ENCODE measurements at regions not wholly inside any gene's neighbourhood (a gene's known extent, or its start where the extent isn't known, plus 50 kb on each side); places are given as distances from the start of the nearest gene placed in this dataset.

DNA sequence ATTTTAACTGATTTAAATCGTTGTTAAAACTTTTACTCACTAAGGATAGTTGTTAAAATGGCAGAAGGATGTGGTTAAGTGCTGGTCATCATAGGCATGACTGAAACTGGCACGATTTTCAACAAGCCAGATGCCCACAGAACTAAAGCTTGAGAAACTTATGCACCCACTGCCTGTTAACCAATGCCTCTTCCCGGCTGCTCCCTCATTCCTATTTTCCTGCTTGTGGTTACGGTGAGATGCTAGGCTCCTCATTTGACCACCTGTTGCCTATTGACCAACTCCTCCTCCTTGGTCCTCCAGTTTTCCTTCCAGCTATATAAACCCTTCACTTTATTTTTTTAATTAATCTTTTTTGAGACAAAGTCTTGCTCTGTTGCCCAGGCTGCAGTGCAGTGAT is 238.7 kb downstream of the TFCP2L1 start:
- H3K79me2 ChIP-seq (replicated peaks; ENCODE audit: insufficient read depth, low read length) = no peaks in the 10 kb centered on the region
- H3K9me2 ChIP-seq (ENCODE audit: insufficient read depth, low read length) = no peaks in the 10 kb centered on the region
- no peak overlapping the region for H3K27ac ChIP-seq (ENCODE audit: low read length)
- H3K4me3 ChIP-seq (ENCODE audit: low read length) = no peak overlapping the region
- no peaks in the 10 kb centered on the region for H3F3A ChIP-seq (ENCODE audit: insufficient read depth, low read length, poor library complexity, severe bottlenecking)
- no peaks in the 10 kb centered on the region for H3K36me3 ChIP-seq (ENCODE audit: insufficient read depth, low read length)
- H3K9ac ChIP-seq (ENCODE audit: low read length) = no peak overlapping the region
- no peaks in the 10 kb centered on the region for H3K27me3 ChIP-seq (ENCODE audit: insufficient read depth, low read depth, low read length)
- H3K9me3 ChIP-seq (ENCODE audit: low read length) = peaks cover 4% of the 10 kb centered on the region
- no peak overlapping the region for H3K4me2 ChIP-seq (ENCODE audit: low read length)
- H4K20me1 ChIP-seq (ENCODE audit: insufficient read depth) = no peaks in the 10 kb centered on the region
- TF ChIP-seq REST (IDR thresholded peaks at IDR 0.05; ENCODE audit: borderline replicate concordance) (no peak), RAD21 (conservative IDR thresholded peaks at IDR 0.05) (no peak), MXI1 (conservative IDR thresholded peaks at IDR 0.05; ENCODE audit: poor library complexity, severe bottlenecking) (no peak), POLR2AphosphoS5 (IDR thresholded peaks at IDR 0.05) (no peak), SMC3 (conservative IDR thresholded peaks at IDR 0.05; ENCODE audit: poor library complexity) (no peak), TAF1 (IDR thresholded peaks at IDR 0.05; ENCODE audit: low read depth) (no peak), EP300 (conservative IDR thresholded peaks at IDR 0.05; ENCODE audit: poor library complexity, severe bottlenecking) (no peak)
- TF ChIP-seq, protein P1, sequence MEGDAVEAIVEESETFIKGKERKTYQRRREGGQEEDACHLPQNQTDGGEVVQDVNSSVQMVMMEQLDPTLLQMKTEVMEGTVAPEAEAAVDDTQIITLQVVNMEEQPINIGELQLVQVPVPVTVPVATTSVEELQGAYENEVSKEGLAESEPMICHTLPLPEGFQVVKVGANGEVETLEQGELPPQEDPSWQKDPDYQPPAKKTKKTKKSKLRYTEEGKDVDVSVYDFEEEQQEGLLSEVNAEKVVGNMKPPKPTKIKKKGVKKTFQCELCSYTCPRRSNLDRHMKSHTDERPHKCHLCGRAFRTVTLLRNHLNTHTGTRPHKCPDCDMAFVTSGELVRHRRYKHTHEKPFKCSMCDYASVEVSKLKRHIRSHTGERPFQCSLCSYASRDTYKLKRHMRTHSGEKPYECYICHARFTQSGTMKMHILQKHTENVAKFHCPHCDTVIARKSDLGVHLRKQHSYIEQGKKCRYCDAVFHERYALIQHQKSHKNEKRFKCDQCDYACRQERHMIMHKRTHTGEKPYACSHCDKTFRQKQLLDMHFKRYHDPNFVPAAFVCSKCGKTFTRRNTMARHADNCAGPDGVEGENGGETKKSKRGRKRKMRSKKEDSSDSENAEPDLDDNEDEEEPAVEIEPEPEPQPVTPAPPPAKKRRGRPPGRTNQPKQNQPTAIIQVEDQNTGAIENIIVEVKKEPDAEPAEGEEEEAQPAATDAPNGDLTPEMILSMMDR (IDR thresholded peaks at IDR 0.05; ENCODE audit: poor library complexity, severe bottlenecking) = no peak
- no peak overlapping the region for H2AFZ ChIP-seq (ENCODE audit: low read depth, low read length)

- no peak overlapping the region for H3K9ac ChIP-seq (ENCODE audit: low read length)
- TF ChIP-seq, protein P1 (IDR thresholded peaks at IDR 0.05; ENCODE audit: poor library complexity, severe bottlenecking) = no peak
- TF ChIP-seq EP300 (conservative IDR thresholded peaks at IDR 0.05; ENCODE audit: poor library complexity, severe bottlenecking) = no peak
- no peak overlapping the region for H3K4me2 ChIP-seq (ENCODE audit: low read length)
- H4K20me1 ChIP-seq (ENCODE audit: insufficient read depth) = no peaks in the 10 kb centered on the region
- no peaks in the 10 kb centered on the region for H3K79me2 ChIP-seq (replicated peaks; ENCODE audit: insufficient read depth, low read length)
- H3K9me3 ChIP-seq (ENCODE audit: low read length) = peaks cover 4% of the 10 kb centered on the region
- H3K9me2 ChIP-seq (ENCODE audit: insufficient read depth, low read length) = no peaks in the 10 kb centered on the region
- H3K4me3 ChIP-seq (ENCODE audit: low read length) = no peak overlapping the region
- H3K27me3 ChIP-seq (ENCODE audit: insufficient read depth, low read depth, low read length) = no peaks in the 10 kb centered on the region
- no peak overlapping the region for H2AFZ ChIP-seq (ENCODE audit: low read depth, low read length)
- H3K36me3 ChIP-seq (ENCODE audit: insufficient read depth, low read length) = no peaks in the 10 kb centered on the region
- no peaks in the 10 kb centered on the region for H3F3A ChIP-seq (ENCODE audit: insufficient read depth, low read length, poor library complexity, severe bottlenecking)
- H3K27ac ChIP-seq (ENCODE audit: low read length) = no peak overlapping the region
Measured at GRCh38 chr2:121047383-121047782, 237.6 kb downstream of the TFCP2L1 start.

Measured in neural cell (in vitro differentiated cells).